ENCODE measurements at regions not wholly inside any gene's neighbourhood (a gene's known extent, or its start where the extent isn't known, plus 50 kb on each side); places are given as distances from the start of the nearest gene placed in this dataset.

DNA sequence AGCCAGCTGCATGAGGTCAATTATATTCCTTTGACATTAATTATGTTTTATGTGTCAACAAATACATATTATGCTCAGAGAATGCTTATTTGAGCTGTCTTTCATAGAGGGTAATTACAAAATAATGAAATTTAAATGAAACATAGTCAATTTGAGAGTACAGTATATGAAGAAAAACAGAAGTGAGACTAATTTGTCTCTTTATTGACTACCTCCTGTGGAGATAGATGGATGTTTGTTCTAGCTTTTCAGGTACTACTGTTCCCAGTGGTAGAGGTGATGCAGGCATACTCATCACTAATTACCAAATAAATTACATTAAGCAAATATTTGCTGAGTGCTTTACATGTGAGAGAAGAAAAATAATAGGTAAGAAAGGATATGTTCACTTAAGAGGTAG lies 1129.6 kb downstream of the OTOL1 start:
- TF ChIP-seq, protein P1, sequence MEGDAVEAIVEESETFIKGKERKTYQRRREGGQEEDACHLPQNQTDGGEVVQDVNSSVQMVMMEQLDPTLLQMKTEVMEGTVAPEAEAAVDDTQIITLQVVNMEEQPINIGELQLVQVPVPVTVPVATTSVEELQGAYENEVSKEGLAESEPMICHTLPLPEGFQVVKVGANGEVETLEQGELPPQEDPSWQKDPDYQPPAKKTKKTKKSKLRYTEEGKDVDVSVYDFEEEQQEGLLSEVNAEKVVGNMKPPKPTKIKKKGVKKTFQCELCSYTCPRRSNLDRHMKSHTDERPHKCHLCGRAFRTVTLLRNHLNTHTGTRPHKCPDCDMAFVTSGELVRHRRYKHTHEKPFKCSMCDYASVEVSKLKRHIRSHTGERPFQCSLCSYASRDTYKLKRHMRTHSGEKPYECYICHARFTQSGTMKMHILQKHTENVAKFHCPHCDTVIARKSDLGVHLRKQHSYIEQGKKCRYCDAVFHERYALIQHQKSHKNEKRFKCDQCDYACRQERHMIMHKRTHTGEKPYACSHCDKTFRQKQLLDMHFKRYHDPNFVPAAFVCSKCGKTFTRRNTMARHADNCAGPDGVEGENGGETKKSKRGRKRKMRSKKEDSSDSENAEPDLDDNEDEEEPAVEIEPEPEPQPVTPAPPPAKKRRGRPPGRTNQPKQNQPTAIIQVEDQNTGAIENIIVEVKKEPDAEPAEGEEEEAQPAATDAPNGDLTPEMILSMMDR (conservative IDR thresholded peaks at IDR 0.05 in 1 of 2, IDR thresholded peaks at IDR 0.05 in 1 of 2; ENCODE audit: low read depth in 1 of 2, low read length in 2 of 2), result no peak
- TF ChIP-seq EZH2 (IDR thresholded peaks at IDR 0.05; ENCODE audit: low read length, missing control alignments), result no peak
